Testis (tissue), 2 donors: ENCODE measurements at regions not wholly inside any gene's neighbourhood (a gene's known extent, or its start where the extent isn't known, plus 50 kb on each side); places are given as distances from the start of the nearest gene placed in this dataset.
"Not testable (repeated sequence)": the region's sequence is repeated elsewhere in the genome, so short reads cannot be mapped to it uniquely, and the experiment has no call there.

Source experiments
- DNase-seq: peaks from one replicate; pipeline ENCODE4 v3.0.0-alpha.2; 2019
- H3K27ac ChIP-seq, 2 donors: fragments of 200-600 bp; sonication (generic); one replicate each; pipeline ENCODE4 v1.5.1; 2019
- H3K27me3 ChIP-seq: fragments of 200-600 bp; sonication (generic); one replicate; pipeline ENCODE4 v1.5.1; 2019
- H3K36me3 ChIP-seq: fragments of 200-600 bp; sonication (generic); one replicate; pipeline ENCODE4 v1.5.1; 2017; ENCODE audit warnings: low read depth; ENCODE audit errors: missing control alignments
- H3K4me1 ChIP-seq: fragments of 200-600 bp; sonication (generic); one replicate; pipeline ENCODE4 v1.5.1; 2019
- H3K4me3 ChIP-seq, 2 donors: fragments of 200-600 bp; sonication (generic); one replicate each; pipeline ENCODE4 v1.5.1; 2017 to 2019
- H3K9me3 ChIP-seq: fragments of 200-600 bp; sonication (generic); one replicate; pipeline ENCODE4 v1.5.1; 2017
- WGBS, 2 donors: methylation state at CpG; one replicate each; pipeline ENCODE4 v1.1.5; 2018; 5-methylcytosine and 5-hydroxymethylcytosine counted together
- intact Hi-C: fragments of 100-400 bp; cut with DNase I; formaldehyde crosslinking; loops from one replicate; pipeline ENCODE4 v1.15.1; 2023; ENCODE audit warnings: low total_unique reads

DNA sequence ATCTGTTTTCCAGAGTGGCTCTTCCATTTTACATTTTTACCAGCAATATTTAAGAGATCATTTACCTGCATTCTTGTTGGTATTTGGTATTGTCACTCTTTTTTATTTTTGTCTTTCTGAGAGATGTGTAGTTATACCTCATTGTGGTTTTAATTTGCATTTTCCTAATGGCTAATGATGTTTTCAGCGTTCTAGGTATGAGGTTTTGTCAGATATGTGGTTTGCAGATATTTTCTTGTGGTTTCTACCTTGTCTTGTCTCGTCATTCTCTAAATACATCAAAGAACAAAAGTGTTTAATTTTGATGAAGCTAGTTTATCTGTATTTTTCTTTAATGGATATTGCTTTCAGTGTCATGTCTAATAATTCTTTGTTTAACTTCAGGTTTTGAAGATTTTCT is 110.9 kb upstream of the PLGLB1 start:
- H3K4me3 ChIP-seq, H3K9me3 ChIP-seq, H3K36me3 ChIP-seq, intact Hi-C loops, H3K27ac ChIP-seq, H3K4me1 ChIP-seq, DNase-seq, H3K27me3 ChIP-seq: not testable (repeated sequence)
- WGBS, 2 donors, result 79 to 100% methylated on average over 1 to 2 of the region's 2 CpGs

DNA sequence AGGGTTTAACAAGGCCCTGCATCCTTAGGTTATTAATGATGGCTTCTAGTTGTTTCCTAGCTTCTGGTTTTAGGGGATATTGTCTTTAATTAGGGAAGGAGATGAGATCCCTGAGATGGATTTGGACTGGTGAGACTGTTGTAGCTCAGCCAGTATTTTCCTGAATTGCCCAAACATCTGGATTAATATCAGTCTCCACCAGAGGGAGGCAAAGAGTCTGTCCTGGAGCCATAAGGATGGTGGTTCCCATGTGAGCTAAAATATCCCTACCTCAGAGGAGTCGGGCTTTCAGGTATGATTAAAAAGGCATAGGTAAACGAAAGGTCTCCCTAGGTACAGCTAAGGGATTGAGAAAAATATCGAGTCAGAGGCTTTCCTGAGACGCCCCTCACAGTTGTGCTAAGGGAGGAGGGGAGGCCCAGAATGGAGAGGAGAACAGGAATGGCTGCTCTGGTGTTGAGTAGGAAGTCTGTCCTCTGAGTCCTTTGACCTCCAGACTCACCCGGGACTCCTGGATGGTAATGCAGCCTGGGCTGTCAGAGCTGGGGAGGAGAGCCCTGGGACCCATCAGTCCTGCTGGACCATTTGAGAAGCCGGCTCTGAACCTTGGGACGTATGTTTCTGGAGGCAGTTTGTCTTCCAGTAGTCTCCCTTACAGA is 130.3 kb upstream of the PLGLB1 start:
- intact Hi-C loops, result not testable (repeated sequence)

DNA sequence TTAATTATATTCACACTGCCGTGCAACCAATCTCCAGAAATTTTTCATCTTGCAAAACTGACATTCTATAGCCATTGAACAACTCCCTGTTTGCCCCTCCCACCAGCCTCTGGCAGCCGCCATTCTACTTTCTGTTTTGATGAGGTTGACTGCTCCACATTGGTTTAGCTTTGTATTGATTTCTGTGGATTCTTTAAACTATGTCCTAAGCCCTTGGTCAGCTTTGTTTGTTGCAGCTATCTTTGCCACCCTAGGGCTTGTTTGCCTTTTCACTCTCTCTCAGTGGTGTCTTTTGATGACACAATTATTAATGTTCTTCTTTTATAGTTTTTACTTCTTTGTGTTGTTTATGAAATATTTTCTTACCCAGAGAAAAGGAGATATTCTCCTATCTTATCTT is 152.8 kb upstream of the PLGLB1 start:
- H3K36me3 ChIP-seq, DNase-seq, H3K9me3 ChIP-seq, H3K4me1 ChIP-seq, H3K4me3 ChIP-seq, H3K27ac ChIP-seq, intact Hi-C loops, H3K27me3 ChIP-seq: not testable (repeated sequence)
- WGBS, 2 donors, result 73 to 100% methylated on average over 1 to 2 of the region's 2 CpGs

More for the DNA sequence above, 130.3 kb upstream of the PLGLB1 start:
- no CpG with 5 or more reads among the region's 7 CpGs for WGBS, 2 donors
- H3K27ac ChIP-seq, H3K36me3 ChIP-seq, H3K4me3 ChIP-seq, DNase-seq, H3K9me3 ChIP-seq, H3K4me1 ChIP-seq, H3K27me3 ChIP-seq: not testable (repeated sequence)

DNA sequence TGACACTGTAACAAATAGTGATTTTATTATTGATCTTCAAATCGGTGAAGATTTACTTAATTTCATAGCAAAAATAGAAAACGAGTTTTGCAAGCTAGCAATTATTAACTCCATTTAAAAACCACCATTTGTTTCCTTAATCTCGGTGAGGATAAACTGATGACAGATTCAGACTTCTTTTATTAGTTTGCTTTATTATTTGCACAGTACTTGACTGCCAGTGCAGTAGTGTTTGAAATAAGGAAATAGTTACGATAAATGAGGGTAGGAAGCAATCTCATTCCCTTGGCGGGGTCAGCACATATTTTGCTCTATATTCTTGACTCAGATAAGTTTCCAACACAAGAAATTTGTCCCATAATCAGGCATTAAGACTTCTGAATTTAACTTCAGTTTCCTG is 161.7 kb upstream of the PLGLB1 start:
- H3K9me3 ChIP-seq, H3K27me3 ChIP-seq, intact Hi-C loops, H3K36me3 ChIP-seq, H3K4me3 ChIP-seq, DNase-seq, H3K27ac ChIP-seq, H3K4me1 ChIP-seq: not testable (repeated sequence)
- WGBS, 2 donors, result no CpG with 5 or more reads among the region's 5 CpGs

DNA sequence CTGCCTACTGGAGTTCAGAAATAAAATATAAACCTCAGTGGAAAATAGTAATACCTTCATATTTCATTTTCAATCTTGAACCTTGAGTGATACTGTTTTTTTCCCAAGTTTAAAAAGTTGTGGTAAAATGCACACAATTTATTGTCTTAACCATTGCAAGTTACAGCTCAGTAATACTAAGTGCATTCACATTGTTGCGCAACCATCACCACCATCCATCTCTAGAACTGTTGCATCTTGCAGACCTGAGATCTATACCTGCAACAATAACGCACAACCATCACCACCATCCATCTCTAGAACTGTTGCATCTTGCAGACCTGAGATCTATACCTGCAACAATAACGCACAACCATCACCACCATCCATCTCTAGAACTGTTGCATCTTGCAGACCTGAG is 162.6 kb upstream of the PLGLB1 start:
- H3K4me1 ChIP-seq, intact Hi-C loops, H3K9me3 ChIP-seq, H3K36me3 ChIP-seq, H3K27me3 ChIP-seq, H3K27ac ChIP-seq, DNase-seq, H3K4me3 ChIP-seq: not testable (repeated sequence)
- WGBS, 2 donors, result 100% methylated on average over 1 to 2 of the region's 3 CpGs

DNA sequence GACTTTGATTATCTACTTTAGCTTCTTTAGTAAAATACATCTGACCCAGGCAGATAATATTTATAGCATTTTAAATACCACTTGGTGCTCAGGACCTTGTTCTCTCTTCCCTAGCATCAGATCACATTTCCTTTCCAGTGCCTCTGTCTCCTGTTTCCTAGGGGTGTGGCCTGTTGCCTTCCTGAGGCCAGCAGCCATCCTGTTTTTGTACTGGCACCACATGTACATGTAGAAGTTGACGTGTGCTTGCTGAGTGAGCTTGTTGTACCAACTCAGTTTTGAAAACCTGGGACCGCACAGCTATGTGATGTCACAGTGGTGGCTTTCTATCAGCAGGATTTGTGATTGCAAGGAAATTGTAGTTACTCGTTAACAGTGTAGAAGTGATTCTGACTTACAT is 167.6 kb upstream of the PLGLB1 start:
- H3K27me3 ChIP-seq, H3K27ac ChIP-seq, intact Hi-C loops, H3K4me3 ChIP-seq, H3K36me3 ChIP-seq, H3K4me1 ChIP-seq, DNase-seq, H3K9me3 ChIP-seq: not testable (repeated sequence)
- 86% methylated on average over 1 of the region's 3 CpGs; no CpG with 5 or more reads in 1 of the 2 donors for WGBS, 2 donors

DNA sequence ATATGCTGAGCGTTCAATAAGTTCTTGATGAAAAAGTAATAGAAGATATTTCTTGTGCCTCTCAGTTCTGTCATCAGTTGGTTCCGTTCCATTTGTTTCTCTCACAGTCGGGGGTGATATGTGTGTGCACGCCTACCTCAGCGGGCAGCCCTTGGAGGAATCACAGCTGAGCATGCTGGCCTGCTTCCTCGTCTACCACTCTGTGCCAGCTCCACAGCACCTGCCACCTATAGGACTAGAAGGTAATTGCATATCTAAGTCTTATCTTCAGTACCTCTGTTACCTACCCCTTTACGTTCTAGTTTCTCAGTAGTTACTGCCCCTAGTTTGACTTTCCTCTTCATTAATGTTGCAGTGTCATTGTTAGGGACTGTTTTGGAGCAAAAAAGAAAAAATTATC is 171.7 kb upstream of the PLGLB1 start:
- H3K27me3 ChIP-seq, intact Hi-C loops, H3K27ac ChIP-seq, H3K9me3 ChIP-seq, DNase-seq, H3K4me1 ChIP-seq, H3K4me3 ChIP-seq, H3K36me3 ChIP-seq: not testable (repeated sequence)
- WGBS, 2 donors, result 33% methylated on average over 2 of the region's 7 CpGs; no CpG with 5 or more reads in 1 of the 2 donors

DNA sequence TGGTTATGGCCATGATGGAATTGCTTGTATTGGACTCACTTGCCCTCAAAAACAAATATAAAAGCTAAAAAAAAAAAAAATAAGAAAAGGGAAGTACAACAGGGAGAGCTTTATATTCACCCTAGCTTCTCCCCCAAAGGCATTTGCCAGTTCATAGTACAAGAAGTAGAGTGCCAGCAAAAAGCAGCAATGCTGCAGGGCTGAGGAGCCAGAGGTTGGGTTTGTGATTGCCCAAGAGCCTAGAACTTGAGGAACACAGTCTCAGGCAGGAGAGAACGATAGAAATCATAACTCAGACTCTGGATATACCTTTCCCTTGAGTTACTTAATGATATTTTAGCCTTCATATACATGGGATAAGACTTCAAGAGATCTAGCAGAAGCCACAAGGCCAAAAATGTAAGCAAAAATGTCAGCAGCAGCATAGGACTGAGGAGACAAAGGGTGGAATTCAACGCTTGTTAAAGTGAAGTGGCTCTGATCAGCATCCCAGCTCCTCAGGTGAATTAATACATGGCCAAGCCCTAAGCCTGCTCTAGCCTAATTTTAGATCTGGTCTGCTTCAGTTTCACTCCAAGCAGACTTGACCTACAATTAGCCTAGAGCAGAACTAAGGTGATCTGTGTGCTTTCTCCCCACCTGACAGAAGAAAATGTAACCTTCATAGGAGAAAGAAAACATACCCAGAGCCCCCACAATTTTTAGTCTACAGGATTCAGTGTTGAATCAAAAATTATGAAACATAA is 172.8 kb upstream of the PLGLB1 start:
- H3K27ac ChIP-seq, intact Hi-C loops, H3K27me3 ChIP-seq, H3K4me3 ChIP-seq, H3K9me3 ChIP-seq, H3K4me1 ChIP-seq, DNase-seq, H3K36me3 ChIP-seq: not testable (repeated sequence)
- 67 to 100% methylated on average over 1 of the region's 2 CpGs for WGBS, 2 donors

DNA sequence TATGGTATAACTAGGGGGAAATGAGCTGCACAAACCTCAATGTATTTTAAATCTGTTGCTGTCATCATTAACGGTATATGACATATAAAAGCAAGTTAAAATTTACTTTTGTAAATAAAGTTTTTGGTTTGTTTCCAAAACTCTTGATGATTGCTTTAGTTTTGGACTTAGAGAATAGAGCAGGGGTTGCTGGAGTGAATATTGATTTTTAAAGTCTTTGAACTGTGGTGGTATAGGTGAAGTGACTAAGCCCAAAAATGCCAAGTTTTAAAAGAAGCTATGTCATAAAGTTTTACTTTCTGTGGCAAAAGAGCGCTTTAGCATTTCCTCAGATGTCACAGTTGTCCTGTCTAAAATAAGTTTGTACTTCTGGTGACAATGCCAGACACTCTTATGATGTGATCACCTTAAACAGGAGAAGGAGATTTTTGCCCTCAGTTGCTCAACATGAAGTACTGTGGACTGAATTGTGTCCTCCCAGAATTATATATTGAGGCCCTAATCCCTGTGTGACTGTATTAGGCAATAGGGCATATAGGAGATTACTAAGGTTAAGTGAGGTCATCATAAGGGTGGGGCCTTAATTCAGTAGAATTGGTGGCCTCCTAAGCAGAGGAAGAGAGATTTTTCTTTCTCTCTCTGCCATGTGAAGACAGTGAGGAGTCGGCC is 175.2 kb upstream of the PLGLB1 start:
- H3K27me3 ChIP-seq, H3K9me3 ChIP-seq, H3K4me1 ChIP-seq, DNase-seq, H3K4me3 ChIP-seq, H3K36me3 ChIP-seq, H3K27ac ChIP-seq, intact Hi-C loops: not testable (repeated sequence)
- WGBS, 2 donors, result 80 to 84% methylated on average over 1 to 2 of the region's 3 CpGs

DNA sequence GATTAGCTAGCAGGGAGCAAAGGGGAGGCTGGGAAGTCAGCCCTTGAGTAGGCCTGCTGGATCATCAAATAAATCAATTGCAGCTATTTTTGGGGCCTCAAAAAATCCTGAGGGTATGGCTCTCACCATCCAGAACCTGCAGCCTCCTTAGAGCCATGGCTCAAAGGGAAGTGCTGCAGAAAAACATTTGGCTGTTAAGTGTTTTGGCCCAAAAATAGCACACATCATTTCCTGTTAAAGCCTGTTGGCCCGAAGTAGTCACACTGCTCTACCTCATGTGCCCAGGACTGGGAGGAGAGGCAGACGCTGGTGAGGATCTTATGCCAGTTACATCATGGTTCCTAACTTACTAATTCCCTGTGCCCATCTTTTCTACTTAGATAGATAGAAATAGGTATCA is 176.8 kb upstream of the PLGLB1 start:
- WGBS, 2 donors, result 65 to 73% methylated on average over 2 of the region's 2 CpGs
- intact Hi-C loops, DNase-seq, H3K27me3 ChIP-seq, H3K9me3 ChIP-seq, H3K4me1 ChIP-seq, H3K36me3 ChIP-seq, H3K4me3 ChIP-seq, H3K27ac ChIP-seq: not testable (repeated sequence)

DNA sequence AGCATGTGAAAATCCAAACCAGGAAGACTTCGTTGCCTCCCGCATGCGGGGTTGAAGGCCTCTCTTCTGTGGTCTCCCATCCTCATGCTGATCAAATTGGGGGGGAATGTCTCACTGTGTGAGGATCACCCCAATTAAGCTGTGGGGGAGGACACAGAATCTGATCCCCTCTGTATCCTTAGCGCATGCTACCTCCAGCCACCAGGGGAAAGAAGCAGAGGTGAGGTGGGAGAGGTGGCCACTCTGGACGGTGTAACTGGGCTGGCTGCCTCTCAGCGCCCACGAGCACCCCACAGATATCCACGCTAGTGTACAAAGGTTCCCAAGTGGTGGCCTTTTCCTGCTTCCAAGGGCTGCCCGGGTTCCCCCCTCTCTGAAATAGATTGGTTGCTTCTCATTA is 177.6 kb upstream of the PLGLB1 start:
- no CpG with 5 or more reads among the region's 9 CpGs for WGBS, 2 donors
- H3K4me1 ChIP-seq, H3K27ac ChIP-seq, intact Hi-C loops, H3K9me3 ChIP-seq, H3K27me3 ChIP-seq, H3K4me3 ChIP-seq, H3K36me3 ChIP-seq, DNase-seq: not testable (repeated sequence)

DNA sequence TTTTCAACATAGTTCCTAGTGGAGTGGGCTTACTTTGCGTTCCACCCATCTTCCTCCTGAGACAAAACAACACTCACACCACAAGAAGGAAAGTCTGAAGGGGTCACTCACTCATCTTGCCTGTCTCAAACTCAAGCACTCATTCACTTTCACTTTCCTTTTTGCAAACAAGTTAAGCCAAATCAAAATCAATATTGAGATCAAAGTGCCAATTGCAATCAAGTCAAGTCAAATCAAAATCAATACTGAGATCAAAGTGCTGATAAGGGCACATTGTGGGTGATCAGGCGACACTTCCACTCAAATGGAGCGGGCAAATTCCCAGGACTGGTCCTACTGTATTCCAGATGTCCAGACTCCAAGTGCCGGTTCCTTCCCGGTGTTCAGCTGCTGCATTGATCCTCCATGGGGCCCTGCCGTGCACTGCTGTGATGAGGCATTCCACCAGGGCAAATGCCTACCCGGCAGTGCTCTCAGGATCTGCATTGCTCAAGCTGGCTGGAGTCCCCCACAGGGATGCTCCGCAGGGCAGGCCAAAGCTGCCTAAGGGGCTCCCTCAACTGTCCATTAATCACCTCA is 183.0 kb upstream of the PLGLB1 start:
- intact Hi-C loops, H3K36me3 ChIP-seq, H3K27me3 ChIP-seq, H3K4me3 ChIP-seq, H3K4me1 ChIP-seq, H3K9me3 ChIP-seq, DNase-seq, H3K27ac ChIP-seq: not testable (repeated sequence)
- WGBS, 2 donors, result 100% methylated on average over 1 of the region's 8 CpGs; no CpG with 5 or more reads in 1 of the 2 donors
